ENCODE measurements at regions not wholly inside any gene's neighbourhood (a gene's known extent, or its start where the extent isn't known, plus 50 kb on each side); places are given as distances from the start of the nearest gene placed in this dataset.

DNA sequence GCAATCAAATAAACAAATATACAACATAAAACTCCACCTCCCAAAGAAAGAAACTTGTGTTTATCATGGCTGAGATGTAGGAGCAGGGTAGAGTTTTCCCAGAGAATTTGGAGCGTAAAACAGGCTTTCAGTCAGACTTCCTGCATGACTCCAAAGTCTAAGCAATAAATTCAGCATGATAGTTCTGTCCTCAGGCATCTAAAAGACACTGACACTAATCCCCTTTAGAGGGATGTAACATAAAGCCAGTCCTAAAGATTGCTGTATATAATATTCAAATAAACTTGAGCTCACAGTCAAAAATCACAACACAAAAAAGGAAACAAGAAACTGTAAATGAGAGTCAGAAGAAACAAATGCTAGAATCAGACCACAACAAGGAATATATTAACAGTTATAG is 234.4 kb downstream of the CENPW start:
- no peak overlapping the region for H4K5ac ChIP-seq (ENCODE audit: low read depth, low read length)
- H4K91ac ChIP-seq (ENCODE audit: insufficient read depth, low read depth, low read length) = no peak overlapping the region
- no peak overlapping the region for H3K9ac ChIP-seq (ENCODE audit: low read depth, low read length)
- H3K14ac ChIP-seq (replicated peaks; ENCODE audit: low read depth, low read length) = no peak overlapping the region
- no peak overlapping the region for H3K23ac ChIP-seq (ENCODE audit: low read depth, low read length)
- no peak overlapping the region for H2BK20ac ChIP-seq (ENCODE audit: low read depth, low read length)
- H2AK5ac ChIP-seq (ENCODE audit: low read depth, low read length) = no peak overlapping the region
- TF ChIP-seq, protein P1, sequence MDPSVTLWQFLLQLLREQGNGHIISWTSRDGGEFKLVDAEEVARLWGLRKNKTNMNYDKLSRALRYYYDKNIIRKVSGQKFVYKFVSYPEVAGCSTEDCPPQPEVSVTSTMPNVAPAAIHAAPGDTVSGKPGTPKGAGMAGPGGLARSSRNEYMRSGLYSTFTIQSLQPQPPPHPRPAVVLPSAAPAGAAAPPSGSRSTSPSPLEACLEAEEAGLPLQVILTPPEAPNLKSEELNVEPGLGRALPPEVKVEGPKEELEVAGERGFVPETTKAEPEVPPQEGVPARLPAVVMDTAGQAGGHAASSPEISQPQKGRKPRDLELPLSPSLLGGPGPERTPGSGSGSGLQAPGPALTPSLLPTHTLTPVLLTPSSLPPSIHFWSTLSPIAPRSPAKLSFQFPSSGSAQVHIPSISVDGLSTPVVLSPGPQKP (IDR thresholded peaks at IDR 0.05; ENCODE audit: borderline replicate concordance, low read depth, low read length) = no peak
- TF ChIP-seq SMC3 (IDR thresholded peaks at IDR 0.05; ENCODE audit: low read depth, low read length) (no peak), RCOR1 (IDR thresholded peaks at IDR 0.05; ENCODE audit: insufficient replicate concordance, low read length) (no peak), CHD1 (IDR thresholded peaks at IDR 0.05; ENCODE audit: low read depth, low read length) (no peak), RFX5 (IDR thresholded peaks at IDR 0.05; ENCODE audit: low read depth, low read length) (no peak)
- no peaks in the 10 kb centered on the region for H3K4me1 ChIP-seq (ENCODE audit: control insufficient read depth, insufficient read depth, low read length)
- H3K18ac ChIP-seq (ENCODE audit: low read depth, low read length) = no peak overlapping the region
- no peaks in the 10 kb centered on the region for H3K36me3 ChIP-seq (ENCODE audit: control insufficient read depth, insufficient read depth, low read length)
- ChIA-PET POLR2A (ENCODE audit: unreplicated experiment) (no interaction called here), CTCF (no interaction called here)
- no peak overlapping the region for H3K4me3 ChIP-seq (ENCODE audit: insufficient read depth, low read depth, low read length)
- H2BK120ac ChIP-seq (ENCODE audit: low read depth, low read length) = no peak overlapping the region
- no peak overlapping the region for H2BK5ac ChIP-seq (ENCODE audit: low read depth, low read length, poor library complexity, severe bottlenecking)
- no peak overlapping the region for H2AFZ ChIP-seq (replicated peaks; ENCODE audit: low read length, poor library complexity)
- no peak for DNase-seq
- no peak overlapping the region for H3K4me2 ChIP-seq (ENCODE audit: low read depth, low read length)
- ATAC-seq (ENCODE audit: low read depth) = no peak
- no peaks in the 10 kb centered on the region for H3K79me1 ChIP-seq (ENCODE audit: low read depth in 1 of 2, low read length in 2 of 2)
- WGBS, 2 experiments (ENCODE audit: extremely low coverage in 2 of 2, insufficient read length in 1 of 2) = no CpG with 5 or more reads among the region's 1 CpG
- H2AK9ac ChIP-seq (replicated peaks; ENCODE audit: low read depth, low read length, poor library complexity) = no peak overlapping the region
- no peak overlapping the region for H2BK15ac ChIP-seq (ENCODE audit: low read depth, low read length)
- H4K20me1 ChIP-seq (ENCODE audit: insufficient read depth, low read length) = no peaks in the 10 kb centered on the region
- no peaks in the 10 kb centered on the region for H3K27me3 ChIP-seq (ENCODE audit: control insufficient read depth, insufficient read depth, low read length)
- dilution Hi-C loops (cut with HindIII; ENCODE audit: low sequenced_read_pairs, unreplicated experiment) = no loop called here
- no peak overlapping the region for H3K27ac ChIP-seq (ENCODE audit: insufficient read depth, low read length)
- no peaks in the 10 kb centered on the region for H3K9me3 ChIP-seq (ENCODE audit: control insufficient read depth, insufficient read depth, low read length)
- H3K9me1 ChIP-seq (ENCODE audit: insufficient read depth, low read length) = no peaks in the 10 kb centered on the region
- no TSS peak for BruUV-seq (replicated peaks)
- intact Hi-C loops (cut with micrococcal nuclease) = no loop called here
- H3K56ac ChIP-seq (ENCODE audit: extremely low read depth, insufficient read depth, low read length) = no peak overlapping the region
- no peak overlapping the region for H3K4ac ChIP-seq (ENCODE audit: low read depth, low read length)
- no peak overlapping the region for H4K8ac ChIP-seq (ENCODE audit: low read depth in 2 of 2, low read length in 2 of 2)
- in situ Hi-C loops (cut with MboI; ENCODE audit: low sequenced_read_pairs) = no loop called here
